ENCODE measurements at regions not wholly inside any gene's neighbourhood (a gene's known extent, or its start where the extent isn't known, plus 50 kb on each side); places are given as distances from the start of the nearest gene placed in this dataset.

- no peak for DNase-seq (ENCODE audit: low read depth in 2 of 2)
Observed at GRCh38 chr12:62995097-62995496, 60.1 kb upstream of the PPM1H start.

GRCh38 chr12:62986844-62987243 is 51.9 kb upstream of the PPM1H start:
- DNase-seq (ENCODE audit: low read depth in 2 of 2): no peak
